HUES6 (cell line): ENCODE measurements at regions not wholly inside any gene's neighbourhood (a gene's known extent, or its start where the extent isn't known, plus 50 kb on each side); places are given as distances from the start of the nearest gene placed in this dataset.

ENCODE experiments used
- H3K27ac ChIP-seq: 2 replicates; pipeline ENCODE4 v1.7.0; 2013; ENCODE audit warnings: low read depth, mild to moderate bottlenecking, low read length, inconsistent platforms
- H3K27me3 ChIP-seq: 2 replicates; pipeline ENCODE4 v1.6.1; 2013; ENCODE audit warnings: low read length; ENCODE audit not compliant: control insufficient read depth, insufficient read depth
- H3K36me3 ChIP-seq: 2 replicates; pipeline ENCODE4 v1.6.1; 2013; ENCODE audit warnings: low read length; ENCODE audit not compliant: control insufficient read depth, insufficient read depth
- H3K4me1 ChIP-seq: 2 replicates; pipeline ENCODE4 v1.6.1; 2013; ENCODE audit warnings: low read length; ENCODE audit not compliant: control insufficient read depth, insufficient read depth
- H3K4me3 ChIP-seq: 2 replicates; pipeline ENCODE4 v1.5.1; 2013; ENCODE audit warnings: low read depth, low read length
- H3K9ac ChIP-seq: one replicate; pipeline ENCODE4 v1.6.1; 2013; ENCODE audit warnings: mild to moderate bottlenecking, low read length
- H3K9me3 ChIP-seq: 2 replicates; pipeline ENCODE4 v1.6.1; 2013; ENCODE audit warnings: low read depth, low read length; ENCODE audit not compliant: control insufficient read depth, insufficient read depth

GRCh38 chr11:110958216-110958615 is 246.0 kb upstream of the ARHGAP20 start:
- Histone ChIP-seq H3K4me3 (no peak overlapping the region), H3K36me3 (no peaks in the 10 kb centered on the region), H3K9me3 (no peaks in the 10 kb centered on the region), H3K9ac (no peak overlapping the region), H3K4me1 (no peaks in the 10 kb centered on the region), H3K27ac (no peak overlapping the region), H3K27me3 (no peaks in the 10 kb centered on the region)

GRCh38 chr11:110955776-110956175 is 243.5 kb upstream of the ARHGAP20 start:
- Histone ChIP-seq H3K36me3 (no peaks in the 10 kb centered on the region), H3K9me3 (no peaks in the 10 kb centered on the region), H3K27me3 (no peaks in the 10 kb centered on the region), H3K9ac (no peak overlapping the region), H3K27ac (no peak overlapping the region), H3K4me1 (no peaks in the 10 kb centered on the region), H3K4me3 (no peak overlapping the region)

- Histone ChIP-seq H3K4me3 (no peak overlapping the region), H3K4me1 (no peaks in the 10 kb centered on the region), H3K9ac (no peak overlapping the region), H3K9me3 (no peaks in the 10 kb centered on the region), H3K27ac (no peak overlapping the region), H3K27me3 (no peaks in the 10 kb centered on the region), H3K36me3 (no peaks in the 10 kb centered on the region)
Measured at GRCh38 chr11:110951950-110952503, 239.8 kb upstream of the ARHGAP20 start.

- H3K4me3 ChIP-seq: no peak overlapping the region
- H3K27me3 ChIP-seq: no peaks in the 10 kb centered on the region
- no peak overlapping the region for H3K9ac ChIP-seq
- no peaks in the 10 kb centered on the region for H3K4me1 ChIP-seq
- no peak overlapping the region for H3K27ac ChIP-seq
- H3K36me3 ChIP-seq: no peaks in the 10 kb centered on the region
- no peaks in the 10 kb centered on the region for H3K9me3 ChIP-seq
Measured at GRCh38 chr11:110951037-110951949, 239.1 kb upstream of the ARHGAP20 start.

GRCh38 chr11:110948112-110948511 is 235.9 kb upstream of the ARHGAP20 start:
- Histone ChIP-seq H3K27ac (no peak overlapping the region), H3K4me3 (no peak overlapping the region), H3K9me3 (no peaks in the 10 kb centered on the region), H3K4me1 (no peaks in the 10 kb centered on the region), H3K9ac (no peak overlapping the region), H3K27me3 (no peaks in the 10 kb centered on the region), H3K36me3 (no peaks in the 10 kb centered on the region)

GRCh38 chr11:110947096-110947495 is 234.9 kb upstream of the ARHGAP20 start:
- Histone ChIP-seq H3K4me1 (no peaks in the 10 kb centered on the region), H3K27me3 (no peaks in the 10 kb centered on the region), H3K4me3 (no peak overlapping the region), H3K9me3 (no peaks in the 10 kb centered on the region), H3K9ac (no peak overlapping the region), H3K27ac (no peak overlapping the region), H3K36me3 (no peaks in the 10 kb centered on the region)

- Histone ChIP-seq H3K9ac (no peak overlapping the region), H3K27me3 (no peaks in the 10 kb centered on the region), H3K27ac (no peak overlapping the region), H3K4me3 (no peak overlapping the region), H3K9me3 (no peaks in the 10 kb centered on the region), H3K36me3 (no peaks in the 10 kb centered on the region), H3K4me1 (no peaks in the 10 kb centered on the region)
Measured at GRCh38 chr11:110939471-110939870, 227.2 kb upstream of the ARHGAP20 start.

GRCh38 chr11:110935018-110935640 is 222.9 kb upstream of the ARHGAP20 start:
- Histone ChIP-seq H3K9ac (no peak overlapping the region), H3K9me3 (no peaks in the 10 kb centered on the region), H3K27ac (no peak overlapping the region)

GRCh38 chr11:110929129-110929528 is 216.9 kb upstream of the ARHGAP20 start:
- Histone ChIP-seq H3K36me3 (no peaks in the 10 kb centered on the region), H3K4me3 (no peak overlapping the region), H3K9me3 (no peaks in the 10 kb centered on the region), H3K9ac (no peak overlapping the region), H3K27me3 (no peaks in the 10 kb centered on the region), H3K27ac (no peak overlapping the region), H3K4me1 (no peaks in the 10 kb centered on the region)

More at GRCh38 chr11:110935018-110935640, 222.9 kb upstream of the ARHGAP20 start:
- Histone ChIP-seq H3K27me3 (no peaks in the 10 kb centered on the region), H3K4me1 (no peaks in the 10 kb centered on the region), H3K36me3 (no peaks in the 10 kb centered on the region), H3K4me3 (no peak overlapping the region)

- Histone ChIP-seq H3K36me3 (no peaks in the 10 kb centered on the region), H3K27me3 (no peaks in the 10 kb centered on the region), H3K4me1 (no peaks in the 10 kb centered on the region), H3K27ac (no peak overlapping the region), H3K9me3 (no peaks in the 10 kb centered on the region), H3K4me3 (no peak overlapping the region), H3K9ac (no peak overlapping the region)
Measured at GRCh38 chr11:110928391-110928790, 216.2 kb upstream of the ARHGAP20 start.
